ENCODE measurements at regions not wholly inside any gene's neighbourhood (a gene's known extent, or its start where the extent isn't known, plus 50 kb on each side); places are given as distances from the start of the nearest gene placed in this dataset.
"Not testable (repeated sequence)": the region's sequence is repeated elsewhere in the genome, so short reads cannot be mapped to it uniquely, and the experiment has no call there.

DNA sequence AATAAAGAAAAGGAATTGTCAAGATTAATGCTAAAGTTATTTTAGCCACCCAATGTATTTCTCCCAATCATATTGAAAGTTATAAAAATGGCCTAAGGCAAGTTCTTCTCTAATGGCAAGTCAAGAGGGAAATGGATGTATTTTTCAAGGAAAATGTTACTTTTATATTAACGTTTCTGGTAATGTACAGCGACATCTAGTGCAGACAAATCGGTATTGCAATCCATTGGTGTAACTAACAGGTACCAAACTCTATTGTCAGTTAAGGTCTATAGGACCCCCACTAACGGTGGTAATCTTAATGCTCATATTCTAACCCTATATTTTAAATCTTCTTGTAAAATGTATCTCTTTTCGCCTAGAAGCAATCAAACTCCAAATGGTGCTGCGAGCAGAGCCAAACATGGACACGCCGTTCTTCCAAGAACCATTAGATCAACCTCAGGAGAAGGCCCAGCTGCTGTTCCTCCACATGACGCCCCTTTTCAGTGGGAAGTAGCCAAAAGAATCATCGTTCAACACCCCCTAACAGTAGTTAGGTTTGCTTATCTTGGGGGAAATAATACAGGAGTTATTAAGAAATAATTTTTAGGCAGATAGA, 98.5 kb upstream of the PABPC3 start:
- DNase-seq, result peak; percentile 41

DNA sequence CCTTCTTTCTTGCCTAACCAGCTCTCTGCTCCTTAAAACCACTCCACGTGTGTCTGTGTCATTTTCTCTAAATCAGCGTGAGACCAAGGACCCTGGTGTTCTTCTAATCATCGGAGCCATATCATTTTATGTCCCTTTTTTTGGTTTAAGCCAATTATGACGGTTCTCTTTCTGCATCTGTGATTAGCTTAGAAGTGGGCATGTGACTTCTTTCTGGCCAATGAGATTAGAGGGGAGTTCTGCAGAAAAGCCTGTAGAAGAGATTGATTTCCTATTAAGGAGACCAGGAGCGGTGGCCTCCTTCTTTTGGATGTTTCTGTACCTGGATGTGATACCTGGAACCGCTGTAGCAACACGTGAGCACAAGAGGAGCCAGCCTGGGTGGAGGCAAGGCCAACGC, 97.5 kb upstream of the PABPC3 start:
- no peak for DNase-seq

DNA sequence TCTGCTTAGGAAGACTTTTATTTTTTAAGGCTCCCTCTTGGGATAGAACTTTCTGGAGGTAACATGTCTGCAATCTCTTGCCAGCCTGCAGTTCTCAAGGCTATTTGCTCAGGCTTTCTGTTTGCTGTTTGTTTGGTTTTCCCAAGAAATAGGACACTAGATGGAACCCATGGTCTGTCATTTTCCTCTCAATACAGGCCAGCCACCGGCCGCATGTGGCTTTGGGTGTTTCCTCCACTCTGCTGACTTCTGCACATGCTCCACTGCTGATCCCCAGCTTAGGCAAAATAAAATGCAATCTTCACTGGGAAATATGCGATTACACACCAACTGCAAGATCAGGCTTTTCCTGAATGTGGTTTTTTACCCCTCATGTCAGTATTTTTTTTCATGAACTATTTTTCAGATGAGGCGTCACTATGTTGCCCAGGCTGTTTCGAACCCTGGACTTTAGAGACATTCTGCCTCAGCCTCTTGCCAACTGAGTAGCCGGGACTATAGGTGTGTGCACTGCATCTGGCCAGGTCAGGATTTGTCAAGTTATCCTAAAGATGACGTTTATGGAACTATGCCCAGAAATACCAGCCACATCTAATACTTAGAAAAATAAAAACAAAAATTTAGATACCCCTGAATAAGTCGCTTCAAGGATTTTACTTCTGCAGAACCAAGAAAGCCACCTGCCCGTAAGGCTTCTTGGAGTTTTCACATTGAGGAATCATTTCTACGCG, 94.3 kb upstream of the PABPC3 start:
- DNase-seq, result no peak

DNA sequence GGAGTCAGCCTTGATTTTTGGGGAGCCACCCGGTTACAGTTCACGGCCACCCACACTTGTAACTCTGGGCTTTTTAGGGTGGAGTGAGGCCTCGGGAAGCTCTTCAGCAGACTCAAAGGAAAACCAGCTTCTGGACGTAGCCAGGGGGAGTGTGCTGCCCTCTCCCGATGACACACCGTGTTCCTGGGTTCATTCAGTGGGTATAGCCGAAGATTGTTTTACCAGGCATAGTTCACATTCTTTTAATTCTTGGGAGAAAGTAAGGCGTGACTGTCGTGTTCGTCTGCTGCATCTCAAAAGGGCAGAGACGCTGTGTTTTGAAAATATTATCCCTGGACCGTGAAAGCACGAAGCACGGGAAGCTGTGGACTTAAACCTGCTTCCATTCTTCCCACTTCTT, 93.6 kb upstream of the PABPC3 start:
- DNase-seq, result not testable (repeated sequence)

- DNase-seq, result not testable (repeated sequence)
Observed at GRCh38 chr13:25004489-25004888, 91.4 kb upstream of the PABPC3 start.

DNA sequence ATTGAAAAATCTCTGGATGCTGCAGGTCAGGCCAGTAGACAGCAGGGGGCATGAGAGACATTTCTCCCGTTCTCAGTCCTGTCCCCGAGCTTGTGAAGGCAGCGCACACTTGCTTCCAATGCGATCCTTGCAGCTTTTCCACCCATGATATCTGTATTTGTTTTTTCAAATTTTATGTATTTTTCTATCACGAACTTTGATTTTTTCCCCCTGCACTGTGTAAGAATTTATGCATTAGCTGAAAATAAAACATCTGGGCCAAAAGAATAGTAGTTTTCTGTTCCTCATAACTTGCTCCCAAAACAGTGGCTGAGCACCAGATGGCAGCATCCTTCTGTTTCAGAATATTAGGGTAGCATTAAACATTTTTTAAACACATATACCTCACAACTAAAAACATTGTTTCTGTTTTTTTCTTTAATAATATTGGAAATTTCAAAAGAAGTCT, 90.9 kb upstream of the PABPC3 start:
- DNase-seq, result not testable (repeated sequence)

DNA sequence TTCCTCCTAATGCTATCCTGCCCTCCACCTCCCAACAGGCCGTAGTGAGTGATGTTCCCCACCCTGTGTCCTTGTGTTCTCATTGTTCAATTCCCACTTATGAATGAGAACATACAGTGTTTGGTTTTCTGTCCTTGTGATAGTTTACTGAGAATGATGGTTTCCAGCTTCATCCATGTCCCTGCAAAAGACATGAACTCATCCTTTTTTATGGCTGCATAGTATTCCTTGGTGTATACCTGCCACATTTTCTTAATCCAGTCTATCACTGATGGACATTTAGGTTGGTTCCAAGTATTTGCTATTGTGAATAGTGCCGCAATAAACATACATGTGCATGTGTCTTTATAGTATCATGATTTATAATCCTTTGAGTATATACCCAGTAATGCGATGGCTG, 88.5 kb upstream of the PABPC3 start:
- not testable (repeated sequence) for DNase-seq

DNA sequence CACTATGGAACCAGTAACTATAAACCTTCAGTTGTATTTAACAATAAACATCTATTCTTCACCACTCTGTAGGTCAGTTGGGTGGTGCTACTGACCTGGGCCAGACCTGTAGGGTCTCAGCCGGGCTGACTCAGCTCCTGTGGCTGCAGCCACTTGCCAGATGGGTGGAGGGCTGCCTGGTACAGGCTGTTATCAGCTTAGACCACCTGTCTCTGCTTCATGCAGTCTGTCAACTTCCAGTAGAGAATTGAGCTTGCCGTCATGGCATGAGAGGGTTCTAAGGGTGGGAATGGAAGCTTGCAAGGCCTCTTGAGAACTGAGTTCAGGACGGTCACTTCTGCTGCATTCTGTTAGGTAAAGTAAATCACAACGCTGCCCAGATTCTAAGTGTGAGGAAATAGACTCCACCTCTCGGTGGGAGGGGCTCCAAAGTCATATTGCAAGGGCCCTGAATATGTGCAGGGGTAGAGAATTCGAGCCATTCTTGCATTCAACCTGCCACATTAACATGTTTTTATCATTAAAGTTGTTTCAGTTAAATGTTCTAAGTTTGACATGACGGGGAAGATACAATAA, 81.5 kb upstream of the PABPC3 start:
- DNase-seq, result not testable (repeated sequence)

GRCh38 chr13:25017176-25017575, 78.8 kb upstream of the PABPC3 start:
- DNase-seq, result not testable (repeated sequence)

DNA sequence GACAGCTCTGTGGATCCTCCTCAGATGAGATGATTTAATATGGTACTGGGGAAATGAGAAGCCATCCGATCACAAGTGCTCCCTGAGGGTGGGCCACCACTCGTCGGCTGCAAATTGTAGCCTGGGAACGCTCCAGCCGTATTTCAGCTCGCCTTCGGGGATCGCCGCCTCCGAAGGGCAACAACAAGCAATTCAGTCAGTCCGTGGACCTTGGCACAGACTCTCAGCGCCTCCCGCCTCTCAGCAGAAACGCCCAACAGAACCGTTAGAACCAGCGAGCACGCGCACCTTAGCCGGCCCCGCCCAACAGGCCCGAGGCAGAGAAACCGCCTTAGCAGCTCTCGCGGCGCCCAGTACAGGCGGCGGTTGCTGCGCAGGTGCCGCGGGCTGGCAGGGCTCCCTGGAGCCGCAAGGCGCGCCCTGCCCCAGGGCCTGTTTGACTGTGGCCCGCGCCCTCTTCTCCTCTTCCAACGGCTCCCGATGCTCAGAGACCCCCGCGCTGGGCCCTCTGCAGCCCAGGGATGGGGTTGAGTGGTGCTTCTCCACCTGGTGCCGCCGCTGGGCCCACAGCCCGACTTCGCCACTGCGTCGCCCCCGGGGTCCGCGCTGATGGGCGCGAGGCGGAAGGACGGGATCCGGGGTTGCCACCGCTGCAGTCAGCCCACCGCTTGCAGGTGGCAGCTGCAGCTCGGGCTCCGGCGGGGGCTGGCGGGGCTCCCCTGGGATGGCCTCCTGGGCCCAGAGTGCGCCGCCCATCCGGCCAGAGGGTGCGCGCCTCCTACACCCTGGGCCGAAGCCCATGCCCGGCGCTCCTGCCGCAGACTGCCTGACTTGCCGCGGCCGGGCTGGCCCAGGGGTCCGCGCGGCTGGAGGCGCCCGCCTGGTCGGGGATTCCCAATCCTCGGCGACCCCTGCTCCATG, 77.9 kb upstream of the PABPC3 start:
- not testable (repeated sequence) for DNase-seq

DNA sequence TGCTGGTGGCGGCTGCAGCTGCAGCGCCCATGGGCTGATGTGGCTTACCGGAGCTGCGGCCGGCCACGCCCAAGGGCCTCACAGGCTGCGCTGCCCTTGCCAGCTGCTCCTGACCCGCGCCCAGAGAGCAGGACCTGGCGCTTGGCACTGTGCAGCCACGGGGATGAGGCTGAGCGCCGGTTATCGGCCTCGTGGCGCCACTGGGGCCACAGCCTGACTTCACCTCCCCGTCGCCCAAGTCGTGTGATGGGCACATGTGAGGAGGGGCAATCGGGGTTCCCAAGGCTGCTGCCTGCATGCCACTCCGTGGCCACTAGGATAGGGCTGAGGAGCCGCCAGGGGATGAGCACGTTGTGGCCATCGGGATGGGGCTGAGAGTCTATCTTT, 77.2 kb upstream of the PABPC3 start:
- DNase-seq, result no peak

- DNase-seq, result not testable (repeated sequence)
Observed at GRCh38 chr13:25019741-25020140, 76.2 kb upstream of the PABPC3 start.

GRCh38 chr13:25024175-25024574, 71.8 kb upstream of the PABPC3 start:
- DNase-seq, result no peak

DNA sequence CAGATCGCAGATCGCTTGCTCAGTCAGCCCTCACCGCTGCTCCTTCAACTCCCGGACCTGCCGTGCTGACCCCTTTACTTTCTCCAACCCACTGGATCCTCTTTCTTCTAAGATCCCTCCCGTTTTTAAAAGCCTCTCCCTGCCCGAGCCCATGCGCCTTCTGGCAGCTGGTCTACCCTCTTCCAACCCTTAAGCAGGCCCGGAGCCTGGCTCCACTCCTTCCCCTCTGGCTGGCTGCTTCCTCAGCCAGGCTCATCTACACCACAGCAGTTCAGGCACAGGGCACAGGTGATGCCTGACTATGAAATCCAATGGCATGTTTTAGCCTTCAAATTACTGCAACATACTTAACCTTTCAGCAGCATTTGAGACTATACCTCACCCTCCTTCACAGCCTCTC, 63.8 kb upstream of the PABPC3 start:
- no peak for DNase-seq

DNA sequence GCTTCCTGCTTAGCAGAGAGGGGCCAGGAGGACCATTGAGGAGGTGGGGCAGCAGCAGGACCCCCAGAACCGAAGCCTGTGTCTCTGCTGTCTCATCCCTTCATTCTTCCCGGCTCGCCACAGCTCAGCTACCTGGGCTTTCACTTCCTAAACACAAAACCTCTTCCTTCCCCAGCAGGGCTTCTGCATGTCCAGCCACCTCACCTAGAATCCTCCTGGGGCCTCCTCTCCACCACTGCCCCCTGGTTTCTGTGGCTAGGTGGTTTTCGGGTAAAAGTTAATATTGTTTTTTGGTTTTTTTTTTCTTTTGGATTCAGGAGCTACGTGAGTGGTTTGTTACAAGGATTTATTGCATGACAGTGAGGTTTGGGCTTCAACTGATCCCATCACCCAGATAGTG, 61.8 kb upstream of the PABPC3 start:
- no peak for DNase-seq

GRCh38 chr13:25037057-25037813, 58.7 kb upstream of the PABPC3 start:
- peak; percentile 47 for DNase-seq

- no peak for DNase-seq
Observed at GRCh38 chr13:25042151-25042865, 53.6 kb upstream of the PABPC3 start.

GRCh38 chr13:25044071-25044470, 51.9 kb upstream of the PABPC3 start:
- no peak for DNase-seq
